ENCODE measurements at regions not wholly inside any gene's neighbourhood (a gene's known extent, or its start where the extent isn't known, plus 50 kb on each side); places are given as distances from the start of the nearest gene placed in this dataset.
"Not testable (repeated sequence)": the region's sequence is repeated elsewhere in the genome, so short reads cannot be mapped to it uniquely, and the experiment has no call there.

GRCh38 chr4:57993944-57994343, 883.8 kb upstream of the IGFBP7 start:
- no peak for DNase-seq

GRCh38 chr4:57989430-57989829, 879.2 kb upstream of the IGFBP7 start:
- DNase-seq: no peak

GRCh38 chr4:57985161-57985560, 875.0 kb upstream of the IGFBP7 start:
- no peak for DNase-seq

- DNase-seq: no peak
Measured at GRCh38 chr4:57981123-57981522, 870.9 kb upstream of the IGFBP7 start.

- no peak for DNase-seq
Measured at GRCh38 chr4:57974821-57975220, 864.6 kb upstream of the IGFBP7 start.

- no peak for DNase-seq
Measured at GRCh38 chr4:57973819-57974218, 863.6 kb upstream of the IGFBP7 start.

GRCh38 chr4:57971261-57971660, 861.1 kb upstream of the IGFBP7 start:
- DNase-seq: no peak

GRCh38 chr4:57966987-57967760, 857.0 kb upstream of the IGFBP7 start:
- DNase-seq: no peak

- not testable (repeated sequence) for DNase-seq
Measured at GRCh38 chr4:57965431-57965830, 855.2 kb upstream of the IGFBP7 start.

GRCh38 chr4:57945298-57945697, 835.1 kb upstream of the IGFBP7 start:
- DNase-seq: no peak

- DNase-seq: no peak
Measured at GRCh38 chr4:57943682-57944081, 833.5 kb upstream of the IGFBP7 start.

- DNase-seq: not testable (repeated sequence)
Measured at GRCh38 chr4:57937326-57937725, 827.1 kb upstream of the IGFBP7 start.

- DNase-seq: no peak
Measured at GRCh38 chr4:57926311-57926710, 816.1 kb upstream of the IGFBP7 start.

GRCh38 chr4:57924951-57925350, 814.8 kb upstream of the IGFBP7 start:
- no peak for DNase-seq

GRCh38 chr4:57916479-57916878, 806.3 kb upstream of the IGFBP7 start:
- no peak for DNase-seq

GRCh38 chr4:57911203-57911602, 801.0 kb upstream of the IGFBP7 start:
- no peak for DNase-seq

- no peak for DNase-seq
Measured at GRCh38 chr4:57910151-57910550, 800.0 kb upstream of the IGFBP7 start.

GRCh38 chr4:57905965-57906364, 795.8 kb upstream of the IGFBP7 start:
- DNase-seq: no peak

GRCh38 chr4:57877047-57877458, 766.9 kb upstream of the IGFBP7 start:
- DNase-seq: no peak

- DNase-seq: no peak
Measured at GRCh38 chr4:57875829-57876392, 765.7 kb upstream of the IGFBP7 start.

GRCh38 chr4:57866468-57867171, 756.4 kb upstream of the IGFBP7 start:
- no peak for DNase-seq

- DNase-seq: no peak
Measured at GRCh38 chr4:57865264-57865663, 755.1 kb upstream of the IGFBP7 start.

GRCh38 chr4:57854748-57855147, 744.6 kb upstream of the IGFBP7 start:
- no peak for DNase-seq

- no peak for DNase-seq
Measured at GRCh38 chr4:57850141-57850540, 740.0 kb upstream of the IGFBP7 start.
